ENCODE measurements at regions not wholly inside any gene's neighbourhood (a gene's known extent, or its start where the extent isn't known, plus 50 kb on each side); places are given as distances from the start of the nearest gene placed in this dataset.

GRCh38 chr7:153109566-153109965 is 350.0 kb downstream of the ACTR3B start:
- TF ChIP-seq CTCF (conservative IDR thresholded peaks at IDR 0.05; ENCODE audit: low read depth, low read length), result no peak
- TF ChIP-seq EZH2 (IDR thresholded peaks at IDR 0.05; ENCODE audit: borderline replicate concordance, low read depth, low read length, poor library complexity, severe bottlenecking), result no peak

Measured in A673 (cell line).